ENCODE measurements at regions not wholly inside any gene's neighbourhood (a gene's known extent, or its start where the extent isn't known, plus 50 kb on each side); places are given as distances from the start of the nearest gene placed in this dataset.

- no peak for TF ChIP-seq ZNF668 (CRISPR knock-in tag; IDR thresholded peaks at IDR 0.05)
- TF ChIP-seq CTCF (IDR thresholded peaks at IDR 0.05 in 2 of 3, conservative IDR thresholded peaks at IDR 0.05 in 1 of 3; ENCODE audit: insufficient read depth in 2 of 3, low read depth in 1 of 3, low read length in 3 of 3) = no peak
- no peak for TF ChIP-seq TGIF2 (CRISPR knock-in tag; IDR thresholded peaks at IDR 0.05)
- no peak for TF ChIP-seq HOMEZ (CRISPR knock-in tag; IDR thresholded peaks at IDR 0.05)
- TF ChIP-seq JUN (IDR thresholded peaks at IDR 0.05; ENCODE audit: borderline replicate concordance, low read depth, low read length) = no peak
- no peak for TF ChIP-seq JUN (CRISPR knock-in tag; IDR thresholded peaks at IDR 0.05; ENCODE audit: borderline replicate concordance)
- no peak for TF ChIP-seq ATF6 (CRISPR knock-in tag; IDR thresholded peaks at IDR 0.05)
- TF ChIP-seq ZBTB2 (IDR thresholded peaks at IDR 0.05) = no peak
- no peak for TF ChIP-seq NONO (IDR thresholded peaks at IDR 0.05; ENCODE audit: low read depth in 2 of 2, low read length in 1 of 2)
These were observed 585.8 kb upstream of the UBE2E2 start for GRCh38 chr3:22617372-22617771.
